CD4-positive, alpha-beta T cell treated with Interleukin-6 at 100 ng/mL for 8 hours (primary cell): ENCODE measurements at regions not wholly inside any gene's neighbourhood (a gene's known extent, or its start where the extent isn't known, plus 50 kb on each side); places are given as distances from the start of the nearest gene placed in this dataset.

ENCODE experiments used
- DNase-seq: peaks from one replicate; pipeline ENCODE4 v3.0.0-alpha.2; 2020; ENCODE audit warnings: mixed read lengths, low spot score

DNA sequence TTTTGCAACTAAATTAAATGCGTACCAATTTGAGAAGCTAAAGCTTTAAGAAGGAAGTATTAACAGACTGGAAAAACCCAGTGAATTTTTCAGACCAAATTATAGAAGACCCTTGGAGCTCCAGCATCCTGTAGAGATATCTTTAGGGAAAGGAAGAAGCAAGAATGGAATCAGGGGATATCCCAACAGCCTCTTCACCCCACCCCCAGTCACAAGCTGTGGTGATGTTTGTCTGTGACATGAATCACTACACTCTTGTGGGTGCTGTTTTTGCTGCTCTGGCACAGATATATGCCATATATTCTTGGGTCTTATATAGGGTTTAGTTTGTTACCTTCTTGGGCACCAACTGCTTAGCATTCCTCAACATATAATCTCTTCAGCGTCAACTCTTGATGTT lies 78.5 kb upstream of the BCL6 start:
- DNase-seq, result no peak

DNA sequence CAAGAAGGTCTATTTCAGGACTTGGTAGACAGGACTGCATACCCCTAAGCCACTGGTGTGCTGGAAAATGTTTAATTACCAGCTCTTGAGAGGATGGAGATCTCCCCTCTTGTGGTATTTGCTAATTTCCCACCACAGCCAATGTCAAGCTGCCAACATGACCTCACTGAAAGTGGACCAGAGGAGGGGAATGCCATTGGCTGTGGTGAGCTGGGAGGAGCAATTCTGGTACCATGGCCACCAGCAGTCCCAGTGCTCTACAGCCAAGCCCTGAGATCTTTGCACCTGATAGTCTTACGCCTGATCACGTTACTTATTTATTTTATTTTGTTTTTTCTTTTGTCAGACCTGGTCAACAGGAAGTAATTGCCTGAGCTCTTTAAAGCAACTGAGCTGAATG lies 82.5 kb upstream of the BCL6 start:
- DNase-seq, result no peak

DNA sequence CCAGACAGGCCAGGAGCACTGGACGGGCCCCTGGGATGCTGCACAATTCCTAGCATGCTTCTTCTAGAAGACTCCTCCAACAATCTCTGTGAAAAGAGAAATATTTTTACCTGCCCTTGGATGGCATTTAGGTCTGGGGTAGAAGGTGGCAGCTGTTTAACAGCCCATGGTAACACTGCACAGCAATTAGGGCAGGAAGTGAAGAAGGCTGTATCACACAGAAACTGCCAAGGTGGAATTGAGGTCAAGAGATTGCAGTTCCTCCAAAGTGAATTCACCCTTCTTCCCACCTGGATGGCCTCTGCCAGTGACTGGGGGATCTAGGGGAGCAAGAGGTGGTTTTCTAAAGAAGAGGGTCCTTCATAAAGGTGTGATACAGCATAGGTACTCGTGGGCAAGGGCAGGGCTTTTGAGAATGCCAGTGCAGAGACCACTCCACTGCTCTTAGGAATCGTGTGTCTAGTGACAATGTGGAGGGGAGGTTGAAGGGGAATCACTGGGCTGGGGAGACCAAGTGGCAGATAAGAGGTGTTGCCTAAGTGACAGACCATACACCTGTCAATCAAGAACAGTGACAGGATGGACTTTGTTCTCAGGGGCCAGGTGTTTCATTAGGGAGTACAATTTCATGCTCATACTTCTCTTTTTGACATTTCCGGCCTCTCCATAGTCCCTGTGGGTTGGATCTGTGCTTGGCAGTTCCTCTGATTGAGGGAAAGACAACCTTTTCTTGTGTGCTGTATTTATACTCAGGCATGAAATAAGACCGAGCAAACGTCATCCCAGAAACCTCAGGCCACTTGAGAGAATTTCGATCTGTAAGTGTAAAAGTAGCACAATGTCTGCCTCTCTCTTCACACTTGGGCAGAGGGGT lies 83.5 kb upstream of the BCL6 start:
- DNase-seq, result no peak

DNA sequence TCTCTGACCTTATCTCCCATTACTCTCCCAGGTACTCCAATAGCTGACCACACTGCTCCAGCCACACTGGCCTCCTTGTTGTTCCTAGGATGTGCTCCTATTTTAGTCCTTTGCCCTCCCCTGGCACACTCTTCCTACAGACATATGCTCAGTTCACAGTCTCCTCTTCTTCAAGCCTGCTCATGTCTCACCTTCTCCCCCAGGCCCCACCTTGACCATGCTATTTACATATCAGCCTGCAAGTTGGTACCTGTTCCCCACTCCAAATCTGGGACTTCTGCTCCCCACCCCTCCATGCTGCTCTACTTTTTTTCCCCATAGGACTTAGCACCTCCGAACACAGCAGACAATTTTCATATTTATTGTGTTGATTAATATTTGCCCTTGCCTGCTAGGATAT lies 84.9 kb upstream of the BCL6 start:
- no peak for DNase-seq

DNA sequence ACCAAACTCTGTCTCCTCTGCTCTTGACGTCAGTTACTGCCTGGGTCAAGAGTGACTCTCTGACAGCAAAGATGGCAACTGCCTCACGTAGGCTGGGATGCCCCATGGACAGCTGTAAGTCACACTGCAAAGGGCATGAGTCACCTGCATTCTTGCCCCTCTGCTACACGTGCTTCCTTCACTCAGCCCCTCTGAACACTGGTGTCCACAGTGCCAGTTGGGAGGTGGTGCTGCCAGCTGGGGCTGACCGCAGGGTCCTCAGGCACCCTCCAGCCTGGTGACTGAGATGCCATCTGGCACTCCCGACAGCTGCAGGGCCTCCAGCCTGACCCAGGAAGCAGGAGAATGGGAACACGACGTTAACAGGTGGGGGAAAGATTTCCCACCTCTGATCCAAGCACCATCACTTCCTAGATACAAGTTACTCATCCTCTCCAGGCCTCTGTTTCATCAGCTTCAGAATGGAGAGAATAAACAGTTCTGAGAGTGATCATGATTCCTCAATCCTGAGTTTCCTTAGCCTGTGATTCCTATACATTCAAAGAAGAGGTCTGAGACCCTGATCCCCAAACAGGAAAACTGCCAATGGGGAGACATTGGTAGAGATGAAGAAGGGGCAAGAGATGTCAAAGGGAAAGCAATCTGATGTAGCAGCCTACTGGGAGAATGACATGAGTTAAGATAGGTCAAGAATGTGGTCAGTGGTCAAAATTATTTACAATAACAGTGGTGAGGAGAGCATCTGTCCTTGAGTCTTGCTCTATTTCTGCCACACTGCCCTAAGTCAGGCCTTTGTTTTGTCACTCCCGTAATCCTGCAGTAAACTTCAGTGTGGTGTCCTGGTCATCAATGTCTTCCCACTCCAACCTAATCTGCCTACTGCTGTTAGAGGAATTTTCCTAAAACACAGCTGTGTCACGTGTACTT lies 86.1 kb upstream of the BCL6 start:
- no peak for DNase-seq

DNA sequence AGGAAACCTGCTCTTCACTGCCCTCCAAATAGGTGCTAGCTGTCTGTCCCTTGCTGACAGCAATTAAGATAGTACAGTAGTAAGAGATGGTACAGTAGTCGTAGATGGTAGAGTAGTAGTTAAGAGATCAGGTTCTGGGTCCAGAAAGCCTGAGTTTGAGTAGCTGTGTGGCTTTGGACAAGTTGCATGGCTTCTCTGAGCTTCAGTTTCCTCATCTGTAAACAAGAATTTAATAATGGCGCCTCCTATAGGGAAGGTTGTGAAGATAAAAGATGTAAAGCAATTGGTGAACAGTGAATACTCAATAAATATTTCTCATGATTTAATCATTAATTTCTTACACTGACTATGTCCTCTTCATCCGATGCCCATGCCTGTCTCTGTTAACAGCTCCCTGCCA lies 86.9 kb upstream of the BCL6 start:
- no peak for DNase-seq

DNA sequence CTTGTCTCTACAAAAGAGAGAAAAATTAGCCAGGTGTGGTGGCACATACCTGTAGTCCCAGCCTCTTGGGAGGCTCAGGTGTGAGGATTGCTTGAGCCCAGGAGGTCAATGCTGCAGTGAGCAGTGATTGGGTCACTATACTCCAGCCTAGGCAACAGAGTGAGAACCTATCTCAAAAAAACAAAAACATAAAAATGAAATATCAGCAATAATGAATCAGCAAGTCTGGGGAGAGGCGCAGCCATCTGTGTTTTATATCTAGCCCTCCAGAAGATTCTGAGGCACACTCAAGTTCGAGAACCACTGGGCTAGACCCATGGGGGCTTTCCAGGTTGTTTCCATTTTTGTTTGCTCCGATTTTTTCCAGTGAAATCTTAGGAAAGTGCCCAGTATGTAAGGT lies 88.1 kb upstream of the BCL6 start:
- no peak for DNase-seq

DNA sequence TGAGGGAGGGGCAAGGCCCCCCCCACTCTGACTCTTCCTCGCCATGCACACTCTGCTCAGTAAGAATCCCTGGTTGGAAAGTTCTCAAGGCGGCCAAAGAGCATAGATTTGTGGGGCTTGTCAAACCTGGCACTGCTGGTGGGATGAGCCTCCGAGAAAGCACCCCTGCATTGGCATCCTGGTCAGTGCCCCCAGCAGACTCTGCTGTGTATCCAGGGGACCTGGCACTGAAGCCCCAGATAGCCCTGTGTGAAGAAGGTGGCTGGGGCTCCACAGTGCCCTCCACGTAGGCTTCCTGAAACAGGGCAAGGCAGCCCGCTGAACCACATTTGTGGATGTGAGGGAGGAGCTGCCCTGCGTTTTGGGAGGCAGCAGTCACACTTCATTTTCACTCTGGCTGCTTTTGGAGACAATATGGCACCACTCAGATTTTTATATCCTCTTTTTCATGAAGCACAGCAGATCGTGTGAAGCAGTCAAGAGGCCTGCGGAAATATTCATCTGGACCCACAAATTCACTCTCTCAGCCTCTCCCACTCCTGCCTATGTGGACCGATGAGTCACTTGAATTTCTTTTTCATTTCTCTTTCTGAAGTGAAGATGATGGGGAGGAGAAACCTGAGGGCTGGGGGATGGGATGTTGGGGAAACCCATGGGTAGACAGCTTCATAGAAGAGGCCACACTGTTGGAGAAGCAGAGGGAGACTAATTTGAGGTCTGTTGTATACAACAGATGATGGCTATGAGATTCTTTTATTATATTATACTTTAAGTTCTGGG lies 88.7 kb upstream of the BCL6 start:
- DNase-seq, result no peak

DNA sequence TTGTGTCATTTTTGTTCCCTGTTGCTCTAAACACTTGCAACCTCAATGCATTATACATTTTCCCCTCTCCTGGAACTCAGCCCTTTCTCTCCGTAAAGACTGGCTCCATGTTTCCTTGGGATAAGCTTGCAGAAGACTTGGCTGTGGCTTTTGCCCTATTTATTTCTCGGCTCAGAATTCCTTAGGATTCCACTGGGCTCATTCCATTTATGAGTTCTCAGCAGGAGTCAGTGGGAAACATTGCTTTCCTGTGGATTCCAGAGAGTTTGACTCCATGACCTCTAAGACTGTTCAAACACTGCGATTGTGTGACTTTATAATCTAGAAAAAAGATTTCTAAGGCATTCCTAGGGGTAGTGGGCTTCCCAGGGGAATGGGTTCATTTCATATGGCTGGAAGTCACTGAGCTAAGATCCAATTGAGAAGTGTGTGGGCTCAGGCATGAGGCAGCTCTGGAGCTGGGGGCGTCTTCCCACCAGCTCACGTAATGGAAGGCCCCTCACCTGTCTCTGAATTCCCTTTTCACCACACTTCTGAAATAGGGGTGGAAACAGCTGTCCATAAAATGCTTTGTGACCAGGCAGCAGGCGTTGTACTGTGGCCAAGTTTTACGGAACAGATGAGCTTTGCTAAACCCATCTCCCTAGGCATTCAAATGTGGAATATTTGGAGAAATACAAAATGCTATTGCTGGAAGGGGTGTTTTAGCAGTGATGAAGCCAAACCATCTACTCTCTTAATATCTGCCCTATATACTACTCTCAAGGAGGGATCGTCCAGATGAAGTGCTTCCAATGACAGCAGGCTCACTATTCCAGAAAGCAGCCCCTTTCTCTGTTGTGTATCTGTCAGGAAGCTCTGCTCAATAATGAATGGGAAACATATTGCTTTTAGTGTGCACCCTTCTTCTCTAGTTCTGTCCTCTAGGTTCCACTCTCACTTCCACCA lies 91.8 kb upstream of the BCL6 start:
- DNase-seq, result no peak

DNA sequence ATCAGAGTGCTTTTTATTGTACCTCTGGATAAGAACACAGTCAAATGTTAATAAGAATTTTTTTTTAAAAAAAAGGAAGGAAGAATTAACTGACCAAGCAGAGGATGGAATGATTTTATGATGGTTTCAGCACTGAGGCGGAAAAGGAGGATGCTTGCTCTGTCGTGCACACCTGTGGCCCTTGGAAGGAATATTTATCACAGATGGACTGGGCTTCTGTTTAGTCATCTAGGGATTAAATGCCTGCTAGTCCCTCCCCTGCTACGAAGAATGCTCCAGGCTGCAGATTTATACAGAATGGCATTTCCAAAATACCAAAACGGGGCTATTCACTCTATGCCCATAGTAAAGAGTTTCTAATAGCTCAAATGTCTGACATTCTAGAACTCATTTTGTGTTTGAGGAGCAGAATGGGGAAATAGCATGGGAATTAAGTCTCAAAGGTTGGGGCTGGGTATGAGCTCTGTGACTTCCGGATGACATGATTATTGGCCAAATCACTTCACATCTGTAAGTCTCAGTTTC lies 92.8 kb upstream of the BCL6 start:
- DNase-seq, result no peak

DNA sequence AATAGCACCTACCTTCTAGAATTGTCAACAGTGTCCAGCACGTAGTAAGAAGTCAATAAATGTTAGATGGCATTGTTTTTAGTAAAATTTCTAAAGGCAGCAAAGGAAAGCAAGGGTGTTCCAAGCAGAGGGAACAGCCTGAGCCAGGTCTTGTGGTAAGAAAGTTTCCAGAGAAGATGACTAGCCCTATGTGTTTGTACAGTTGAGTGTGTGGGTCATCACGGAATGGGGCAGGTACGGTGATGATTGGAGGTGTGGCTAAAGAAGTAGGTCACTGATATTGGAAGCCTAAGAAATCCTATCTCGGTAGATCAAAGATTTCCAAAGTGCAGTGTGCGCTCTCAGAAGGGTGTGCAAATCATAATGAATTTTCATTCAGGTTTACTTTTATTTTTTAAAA lies 94.2 kb upstream of the BCL6 start:
- no peak for DNase-seq

DNA sequence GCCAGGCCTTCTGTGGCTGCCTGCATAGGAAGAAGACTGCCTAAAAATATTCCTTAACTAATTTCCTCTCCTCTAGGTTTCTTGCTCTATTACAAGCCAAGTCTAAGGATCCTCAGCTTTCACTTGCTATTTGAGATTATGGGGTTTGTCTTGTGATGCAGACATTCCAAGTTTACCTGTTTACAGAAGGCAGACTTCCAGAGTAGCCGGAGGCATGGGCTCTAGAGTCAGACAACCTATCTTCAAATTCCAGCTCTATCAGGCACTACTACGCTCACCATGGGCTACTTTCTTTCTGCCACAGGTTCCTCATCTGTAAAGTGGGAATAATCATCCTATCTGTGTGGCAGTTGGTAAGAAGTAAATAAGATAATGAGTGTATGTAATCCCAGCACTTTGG lies 95.6 kb upstream of the BCL6 start:
- DNase-seq, result no peak

DNA sequence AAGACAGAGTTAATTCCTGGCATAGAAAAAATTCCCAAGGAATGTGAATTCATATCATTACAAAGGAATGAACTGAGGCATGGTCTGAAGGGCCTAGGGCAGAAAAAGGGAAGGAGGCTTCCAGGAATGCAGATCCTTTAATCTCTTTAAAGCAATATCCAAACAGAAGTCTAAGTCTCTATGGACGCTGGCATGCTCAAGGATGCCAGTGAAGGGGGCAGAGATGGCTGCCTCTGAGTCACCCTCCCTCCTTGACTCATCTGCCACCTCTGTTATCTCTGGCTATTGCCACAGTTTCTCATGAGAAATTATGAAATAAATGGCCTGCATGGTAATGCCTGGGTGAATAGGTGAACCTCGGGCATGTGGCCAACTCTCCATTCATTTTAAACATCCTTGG lies 96.3 kb upstream of the BCL6 start:
- no peak for DNase-seq

DNA sequence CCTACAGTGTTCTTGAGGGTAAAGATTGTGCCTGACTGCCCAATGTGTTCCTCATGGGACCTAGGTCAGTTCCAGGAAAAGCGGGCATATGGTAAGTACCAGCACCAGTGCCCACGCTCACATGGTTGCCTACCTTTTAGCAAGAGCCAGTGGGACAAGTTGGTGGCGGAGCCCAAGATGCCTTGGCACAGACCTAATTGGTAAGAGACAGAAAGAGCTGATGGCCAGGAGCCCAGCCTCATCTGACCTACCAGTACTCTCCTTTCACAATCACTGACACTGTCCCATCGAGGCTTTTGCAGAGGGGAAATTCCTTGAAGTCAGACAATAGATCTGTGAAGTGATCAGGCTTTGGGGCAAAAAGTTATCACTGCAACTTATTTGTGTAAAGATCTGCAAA lies 98.4 kb upstream of the BCL6 start:
- DNase-seq, result no peak

DNA sequence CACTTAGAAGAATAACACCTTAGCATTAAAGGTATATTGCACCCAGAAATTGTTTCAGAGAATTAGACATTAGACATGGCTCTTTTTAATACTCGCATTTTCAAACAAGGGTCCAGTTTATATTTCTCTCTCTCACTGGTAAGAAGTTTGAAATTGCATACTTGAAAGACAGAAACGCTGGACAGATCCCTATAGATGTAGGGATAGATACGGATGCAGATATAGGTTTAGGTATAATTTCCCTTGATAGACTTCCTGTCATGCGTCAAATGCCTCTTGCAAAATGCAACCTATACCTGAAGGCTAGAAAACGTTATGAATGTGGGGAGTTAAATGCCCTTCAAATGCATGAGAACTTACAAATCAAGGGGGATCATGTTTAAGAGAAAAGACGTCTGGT lies 99.4 kb upstream of the BCL6 start:
- no peak for DNase-seq

DNA sequence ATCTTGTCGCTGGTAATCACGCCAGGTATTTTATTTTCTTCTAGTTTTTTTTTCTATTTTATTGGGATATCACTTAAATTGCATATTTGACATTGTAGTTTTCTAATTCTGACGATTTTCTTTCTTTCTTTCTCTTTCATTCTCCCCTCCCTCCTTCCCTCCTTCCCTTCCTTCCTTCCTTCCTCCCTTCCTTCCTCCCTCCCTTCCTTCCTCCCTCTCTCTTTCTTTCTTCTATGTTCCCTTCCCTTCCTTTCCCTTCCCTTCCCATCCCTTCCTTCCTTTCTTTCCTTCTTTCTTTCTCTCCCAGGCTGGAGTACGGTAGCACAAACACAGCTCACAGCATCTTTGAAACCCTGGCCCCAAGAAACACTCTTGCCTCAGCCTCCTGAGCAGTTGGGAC lies 100.6 kb upstream of the BCL6 start:
- no peak for DNase-seq

DNA sequence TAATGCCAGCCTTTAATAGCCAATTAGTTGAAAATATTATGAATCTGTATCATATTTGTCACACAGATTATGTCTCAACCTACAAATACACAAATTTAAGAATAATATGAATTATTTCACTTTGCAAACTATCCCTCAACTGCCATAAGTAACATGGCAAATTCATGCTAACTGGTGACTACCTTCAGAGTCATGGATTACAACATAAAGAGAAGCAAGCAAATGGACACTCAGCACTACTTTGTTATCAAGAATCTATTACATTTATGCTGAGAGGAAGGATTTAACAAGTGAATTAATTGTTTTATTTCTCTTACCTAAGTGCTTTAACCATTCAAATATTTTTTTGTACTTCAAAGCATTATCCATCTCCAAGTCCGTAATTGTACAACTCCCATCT lies 103.1 kb upstream of the BCL6 start:
- DNase-seq, result no peak

DNA sequence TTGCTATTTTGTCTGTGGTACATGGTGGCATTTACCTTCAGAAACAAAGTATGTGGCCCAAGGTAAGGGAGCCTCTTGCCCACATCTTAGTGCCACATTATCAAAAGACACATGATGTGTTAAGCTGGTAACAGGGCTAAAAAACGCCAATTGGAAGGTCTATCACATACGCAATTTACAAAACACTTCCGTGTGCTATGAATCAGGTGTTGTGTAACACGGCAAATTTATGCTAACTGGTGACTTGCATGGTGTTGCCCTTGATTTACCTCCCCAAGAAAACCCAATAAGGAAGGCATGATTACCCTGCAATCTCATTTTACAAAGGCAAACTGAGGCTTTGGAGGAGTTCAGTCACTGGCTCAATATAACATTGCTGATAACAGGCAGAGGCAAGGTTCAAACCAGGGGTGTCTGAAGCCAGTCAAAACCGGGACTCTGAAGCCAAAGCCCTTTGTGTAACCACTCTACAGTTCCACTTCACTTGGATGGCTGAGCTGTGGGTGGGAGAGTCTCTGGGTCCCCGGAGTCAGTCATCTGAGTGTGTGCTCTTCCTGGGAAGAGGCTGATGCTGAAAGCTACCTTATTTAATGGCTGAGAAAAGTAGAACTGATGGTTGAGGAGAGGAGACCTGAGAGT lies 103.9 kb upstream of the BCL6 start:
- no peak for DNase-seq

DNA sequence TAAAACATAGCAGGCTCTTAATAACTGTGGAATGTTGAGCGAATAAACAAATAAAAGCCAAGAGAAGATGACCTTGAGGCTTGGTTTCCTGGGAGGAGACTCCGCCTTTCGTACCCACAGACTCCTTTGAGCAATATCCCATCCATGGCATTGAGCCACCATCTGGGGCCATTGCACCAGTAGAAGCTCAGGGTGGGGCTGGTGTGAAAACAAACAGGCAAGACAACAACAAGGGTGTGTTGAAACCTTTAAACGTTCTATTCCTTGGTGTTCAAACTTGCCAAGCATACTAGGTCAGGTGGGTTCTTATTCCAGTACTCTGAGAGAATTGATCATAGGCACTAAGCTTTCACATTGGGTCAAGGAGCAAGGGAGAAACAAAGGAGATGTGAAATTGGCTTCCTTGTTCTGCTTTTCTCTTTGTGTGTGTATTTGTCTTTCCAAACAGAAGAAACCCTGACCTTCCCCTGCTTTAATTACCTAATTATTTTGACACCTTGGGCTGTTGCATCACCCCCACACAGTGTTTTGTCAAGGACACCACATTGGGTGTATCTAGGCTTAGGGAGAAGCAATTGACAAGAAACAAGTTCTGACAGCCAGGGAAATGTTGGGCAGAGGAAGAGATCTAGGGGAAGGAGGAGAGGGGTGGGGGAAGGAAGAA lies 105.1 kb upstream of the BCL6 start:
- DNase-seq, result no peak
